ENCODE measurements at regions not wholly inside any gene's neighbourhood (a gene's known extent, or its start where the extent isn't known, plus 50 kb on each side); places are given as distances from the start of the nearest gene placed in this dataset.

- DNase-seq (ENCODE audit: low read depth) (no peak), FAIRE-seq (no peak)
- H3K4me3 ChIP-seq (ENCODE audit: low read depth, low read length): no peak overlapping the region
- H3K27me3 ChIP-seq (ENCODE audit: control insufficient read depth, insufficient read depth, low read length): no peaks in the 10 kb centered on the region
- no peak for TF ChIP-seq CTCF (IDR thresholded peaks at IDR 0.05; ENCODE audit: insufficient read depth, low read length, severe bottlenecking)
- H3K36me3 ChIP-seq (ENCODE audit: control insufficient read depth, insufficient read depth, low read length): no peaks in the 10 kb centered on the region
These were observed 167.8 kb downstream of the GASK1B start for GRCh38 chr4:158005021-158005420.

GRCh38 chr4:158004101-158004500 lies 168.7 kb downstream of the GASK1B start:
- FAIRE-seq (no peak), DNase-seq (ENCODE audit: low read depth) (no peak)
- H3K27me3 ChIP-seq (ENCODE audit: control insufficient read depth, insufficient read depth, low read length): no peaks in the 10 kb centered on the region
- H3K36me3 ChIP-seq (ENCODE audit: control insufficient read depth, insufficient read depth, low read length): no peaks in the 10 kb centered on the region
- H3K4me3 ChIP-seq (ENCODE audit: low read depth, low read length): no peak overlapping the region
- no peak for TF ChIP-seq CTCF (IDR thresholded peaks at IDR 0.05; ENCODE audit: insufficient read depth, low read length, severe bottlenecking)

- Histone ChIP-seq H3K27me3 (ENCODE audit: control insufficient read depth, insufficient read depth, low read length) (no peaks in the 10 kb centered on the region), H3K36me3 (ENCODE audit: control insufficient read depth, insufficient read depth, low read length) (no peaks in the 10 kb centered on the region), H3K4me3 (ENCODE audit: low read depth, low read length) (no peak overlapping the region)
- DNase-seq (ENCODE audit: low read depth) (no peak), FAIRE-seq (no peak)
- TF ChIP-seq CTCF (IDR thresholded peaks at IDR 0.05; ENCODE audit: insufficient read depth, low read length, severe bottlenecking): no peak
These were observed 169.6 kb downstream of the GASK1B start for GRCh38 chr4:158003212-158003611.

GRCh38 chr4:158002173-158002572 lies 170.7 kb downstream of the GASK1B start:
- no peaks in the 10 kb centered on the region for H3K27me3 ChIP-seq (ENCODE audit: control insufficient read depth, insufficient read depth, low read length)
- DNase-seq (ENCODE audit: low read depth): no peak
- no peak for FAIRE-seq
- H3K36me3 ChIP-seq (ENCODE audit: control insufficient read depth, insufficient read depth, low read length): no peaks in the 10 kb centered on the region
- H3K4me3 ChIP-seq (ENCODE audit: low read depth, low read length): no peak overlapping the region
- no peak for TF ChIP-seq CTCF (IDR thresholded peaks at IDR 0.05; ENCODE audit: insufficient read depth, low read length, severe bottlenecking)

- no peak for TF ChIP-seq CTCF (IDR thresholded peaks at IDR 0.05; ENCODE audit: insufficient read depth, low read length, severe bottlenecking)
- Histone ChIP-seq H3K36me3 (ENCODE audit: control insufficient read depth, insufficient read depth, low read length) (no peaks in the 10 kb centered on the region), H3K27me3 (ENCODE audit: control insufficient read depth, insufficient read depth, low read length) (no peaks in the 10 kb centered on the region), H3K4me3 (ENCODE audit: low read depth, low read length) (no peak overlapping the region)
- DNase-seq (ENCODE audit: low read depth) (no peak), FAIRE-seq (no peak)
These were observed 171.1 kb downstream of the GASK1B start for GRCh38 chr4:158001756-158002155.

GRCh38 chr4:157999723-158000122 lies 173.1 kb downstream of the GASK1B start:
- Histone ChIP-seq H3K4me3 (ENCODE audit: low read depth, low read length) (no peak overlapping the region), H3K27me3 (ENCODE audit: control insufficient read depth, insufficient read depth, low read length) (no peaks in the 10 kb centered on the region), H3K36me3 (ENCODE audit: control insufficient read depth, insufficient read depth, low read length) (no peaks in the 10 kb centered on the region)
- no peak for FAIRE-seq
- no peak for TF ChIP-seq CTCF (IDR thresholded peaks at IDR 0.05; ENCODE audit: insufficient read depth, low read length, severe bottlenecking)
- DNase-seq (ENCODE audit: low read depth): no peak

All from bronchial epithelial cell (primary cell).